HFF-Myc (cell line): ENCODE measurements at regions not wholly inside any gene's neighbourhood (a gene's known extent, or its start where the extent isn't known, plus 50 kb on each side); places are given as distances from the start of the nearest gene placed in this dataset.

ENCODE experiments used
- DNase-seq: peaks from one replicate; pipeline ENCODE4 v3.0.0-alpha.2; 2011; ENCODE audit warnings: low read depth; ENCODE audit errors: extremely low read depth
- H3K4me3 ChIP-seq: replicated peaks from 2 replicates; pipeline ENCODE4 v1.5.1; 2011; ENCODE audit warnings: low read depth, mild to moderate bottlenecking, control low read depth, low read length
- TF ChIP-seq, protein P1 (sequence below): IDR thresholded peaks from 2 replicates; pipeline ENCODE4 v1.5.1; 2012; ENCODE audit warnings: mild to moderate bottlenecking, low read depth, low read length, control low read depth; ENCODE audit errors: missing control alignments

DNA sequence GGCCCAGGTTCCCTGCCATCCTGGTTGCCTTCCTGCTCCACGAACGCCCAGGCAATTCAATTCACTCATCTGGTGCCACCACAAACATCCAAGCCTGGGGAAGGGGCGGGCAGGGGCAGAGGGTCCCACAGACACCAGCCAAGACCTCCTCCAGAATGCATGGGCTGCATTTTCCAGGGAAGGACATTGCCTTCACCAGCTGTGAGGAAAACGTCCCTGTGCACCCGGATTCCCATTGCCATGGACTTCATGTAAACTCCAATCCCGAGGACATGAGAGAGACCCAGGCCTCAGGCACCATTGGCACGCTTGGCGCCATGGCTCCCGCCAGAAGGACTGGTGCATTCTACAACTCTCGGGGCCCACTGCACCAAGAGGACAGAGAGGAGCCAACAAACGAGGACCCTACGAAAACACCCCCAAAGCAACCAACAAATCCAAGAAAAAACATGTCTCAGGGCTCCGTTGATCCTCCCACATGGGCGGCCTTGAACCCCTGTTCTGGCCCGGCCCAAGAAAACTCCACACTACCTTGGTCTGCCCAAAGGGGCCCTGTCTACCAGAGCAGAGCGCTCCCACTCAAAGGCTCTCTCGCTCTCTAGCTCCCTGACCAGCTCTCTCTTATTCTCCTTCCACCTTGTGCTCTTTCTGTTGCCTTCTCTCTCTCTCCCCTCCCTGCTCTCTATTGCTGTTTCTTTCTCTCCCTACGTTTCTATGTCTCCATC is 183.9 kb downstream of the ALG10 start:
- TF ChIP-seq, protein P1, sequence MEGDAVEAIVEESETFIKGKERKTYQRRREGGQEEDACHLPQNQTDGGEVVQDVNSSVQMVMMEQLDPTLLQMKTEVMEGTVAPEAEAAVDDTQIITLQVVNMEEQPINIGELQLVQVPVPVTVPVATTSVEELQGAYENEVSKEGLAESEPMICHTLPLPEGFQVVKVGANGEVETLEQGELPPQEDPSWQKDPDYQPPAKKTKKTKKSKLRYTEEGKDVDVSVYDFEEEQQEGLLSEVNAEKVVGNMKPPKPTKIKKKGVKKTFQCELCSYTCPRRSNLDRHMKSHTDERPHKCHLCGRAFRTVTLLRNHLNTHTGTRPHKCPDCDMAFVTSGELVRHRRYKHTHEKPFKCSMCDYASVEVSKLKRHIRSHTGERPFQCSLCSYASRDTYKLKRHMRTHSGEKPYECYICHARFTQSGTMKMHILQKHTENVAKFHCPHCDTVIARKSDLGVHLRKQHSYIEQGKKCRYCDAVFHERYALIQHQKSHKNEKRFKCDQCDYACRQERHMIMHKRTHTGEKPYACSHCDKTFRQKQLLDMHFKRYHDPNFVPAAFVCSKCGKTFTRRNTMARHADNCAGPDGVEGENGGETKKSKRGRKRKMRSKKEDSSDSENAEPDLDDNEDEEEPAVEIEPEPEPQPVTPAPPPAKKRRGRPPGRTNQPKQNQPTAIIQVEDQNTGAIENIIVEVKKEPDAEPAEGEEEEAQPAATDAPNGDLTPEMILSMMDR, result no peak
- DNase-seq, result no peak
- H3K4me3 ChIP-seq, result no peak overlapping the region

DNA sequence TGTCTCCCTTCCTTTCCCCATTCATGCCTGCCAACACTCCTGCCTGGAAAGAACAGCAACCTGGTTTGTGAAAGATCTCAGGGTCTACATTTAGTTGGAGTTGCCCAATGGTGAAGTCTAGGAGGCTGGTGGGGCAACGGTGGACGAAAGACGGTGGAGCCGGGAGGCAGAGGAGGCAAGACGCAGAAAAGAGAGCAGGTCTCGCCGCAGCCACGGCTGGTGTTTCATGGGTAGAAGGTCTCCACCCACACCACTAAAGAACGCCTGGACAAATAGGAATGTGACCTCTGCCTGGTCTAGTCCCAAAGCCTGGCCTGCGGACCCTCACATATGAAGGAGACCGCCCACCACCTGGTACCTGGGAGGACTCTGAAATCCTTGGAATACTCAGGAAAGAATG is 185.6 kb downstream of the ALG10 start:
- DNase-seq, result no peak
- H3K4me3 ChIP-seq, result no peak overlapping the region
- TF ChIP-seq, protein P1, result no peak

DNA sequence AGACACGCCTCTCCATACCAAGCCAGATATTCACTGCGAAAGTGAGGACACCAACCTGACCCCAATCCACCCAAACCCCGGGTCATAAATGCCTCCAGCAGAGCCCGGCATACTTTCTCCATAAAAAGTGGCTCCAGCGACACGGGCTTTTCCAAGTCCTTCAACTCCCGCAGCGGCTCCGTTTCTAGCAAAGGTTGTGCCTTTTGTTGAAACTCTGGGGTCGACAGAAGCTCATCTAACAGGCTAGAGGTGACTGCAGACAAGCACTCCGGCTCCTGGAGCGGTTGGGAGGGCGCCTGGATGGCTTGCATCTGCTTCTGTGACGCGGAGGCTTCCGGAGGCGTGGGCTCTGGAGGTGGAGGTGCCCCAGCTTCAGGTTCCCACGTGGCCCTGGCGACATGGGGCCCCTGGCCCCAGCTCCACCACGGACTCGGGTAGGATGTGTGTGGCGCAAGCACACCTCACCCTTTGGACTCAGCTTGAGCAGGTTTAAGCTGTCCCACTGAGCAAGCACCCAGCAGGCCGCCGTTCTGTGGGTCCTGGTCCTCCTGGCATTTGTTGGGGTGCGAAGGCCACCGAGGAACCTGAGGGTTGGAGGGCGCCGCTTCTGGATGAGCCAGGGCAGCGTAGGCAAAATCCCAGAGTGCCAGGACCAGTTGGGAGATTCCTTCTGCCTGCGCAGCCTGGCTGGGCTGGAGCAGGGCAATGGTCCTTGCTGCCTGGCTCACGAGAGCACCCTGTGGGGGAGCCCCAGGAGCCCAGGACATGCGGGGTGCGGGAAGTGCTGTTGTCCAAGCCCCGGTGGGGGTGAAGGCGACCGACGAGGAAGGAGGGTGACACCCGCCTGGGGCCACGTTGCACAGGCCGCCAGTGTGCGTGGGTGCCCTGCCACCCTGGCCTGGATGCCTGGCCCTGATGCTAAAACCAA is 186.3 kb downstream of the ALG10 start:
- TF ChIP-seq, protein P1, result no peak
- no peak for DNase-seq
- no peak overlapping the region for H3K4me3 ChIP-seq

DNA sequence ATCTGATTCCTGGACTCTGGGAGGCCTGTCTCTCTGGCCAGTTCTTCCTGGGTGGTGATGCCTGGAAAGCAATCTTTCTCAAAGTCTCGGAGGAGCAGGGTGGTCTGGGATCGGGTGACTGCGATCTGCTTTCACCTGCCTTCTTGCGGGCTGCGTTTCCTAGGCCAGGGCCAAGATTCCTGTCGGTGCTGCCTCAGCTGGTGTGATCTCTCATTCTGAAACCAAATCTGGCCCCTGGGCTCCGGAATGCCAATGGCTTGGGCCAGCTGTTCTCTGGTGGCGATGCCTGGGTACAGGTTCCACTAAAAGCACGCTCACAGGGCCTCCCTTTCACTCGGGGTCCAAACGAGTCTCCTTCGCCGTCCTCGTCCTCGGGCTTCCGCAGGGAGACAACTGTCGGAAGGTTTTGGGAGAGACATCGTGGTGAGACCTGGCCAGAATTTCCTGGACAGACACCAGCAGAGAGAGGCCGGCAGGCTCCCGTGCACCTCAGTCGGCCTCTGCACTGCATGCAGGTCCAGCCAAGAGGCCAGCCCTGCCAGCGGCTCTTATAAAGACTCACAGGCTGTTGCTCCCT is 187.1 kb downstream of the ALG10 start:
- TF ChIP-seq, protein P1, result no peak
- no peak overlapping the region for H3K4me3 ChIP-seq
- no peak for DNase-seq

DNA sequence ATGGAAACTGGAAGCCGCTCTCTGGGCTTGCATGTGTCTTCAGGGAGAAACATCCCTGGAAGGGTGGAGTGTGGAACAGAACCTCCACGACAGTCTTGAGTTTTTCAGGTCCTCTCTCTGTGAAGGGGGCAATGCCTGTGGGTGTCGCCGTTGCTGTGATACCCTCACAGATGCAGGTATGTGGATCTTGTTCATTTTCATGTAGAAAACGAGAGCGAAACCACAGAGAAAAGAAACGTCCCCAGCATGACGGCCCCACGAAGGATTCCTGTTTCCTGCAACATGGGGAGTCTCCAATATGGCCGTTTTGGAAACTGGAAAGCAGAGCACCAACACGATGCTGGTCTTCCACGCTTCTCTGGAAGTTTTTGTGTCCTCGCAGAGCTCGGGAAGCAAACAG is 187.9 kb downstream of the ALG10 start:
- no peak for DNase-seq
- TF ChIP-seq, protein P1, result no peak
- H3K4me3 ChIP-seq, result no peak overlapping the region

DNA sequence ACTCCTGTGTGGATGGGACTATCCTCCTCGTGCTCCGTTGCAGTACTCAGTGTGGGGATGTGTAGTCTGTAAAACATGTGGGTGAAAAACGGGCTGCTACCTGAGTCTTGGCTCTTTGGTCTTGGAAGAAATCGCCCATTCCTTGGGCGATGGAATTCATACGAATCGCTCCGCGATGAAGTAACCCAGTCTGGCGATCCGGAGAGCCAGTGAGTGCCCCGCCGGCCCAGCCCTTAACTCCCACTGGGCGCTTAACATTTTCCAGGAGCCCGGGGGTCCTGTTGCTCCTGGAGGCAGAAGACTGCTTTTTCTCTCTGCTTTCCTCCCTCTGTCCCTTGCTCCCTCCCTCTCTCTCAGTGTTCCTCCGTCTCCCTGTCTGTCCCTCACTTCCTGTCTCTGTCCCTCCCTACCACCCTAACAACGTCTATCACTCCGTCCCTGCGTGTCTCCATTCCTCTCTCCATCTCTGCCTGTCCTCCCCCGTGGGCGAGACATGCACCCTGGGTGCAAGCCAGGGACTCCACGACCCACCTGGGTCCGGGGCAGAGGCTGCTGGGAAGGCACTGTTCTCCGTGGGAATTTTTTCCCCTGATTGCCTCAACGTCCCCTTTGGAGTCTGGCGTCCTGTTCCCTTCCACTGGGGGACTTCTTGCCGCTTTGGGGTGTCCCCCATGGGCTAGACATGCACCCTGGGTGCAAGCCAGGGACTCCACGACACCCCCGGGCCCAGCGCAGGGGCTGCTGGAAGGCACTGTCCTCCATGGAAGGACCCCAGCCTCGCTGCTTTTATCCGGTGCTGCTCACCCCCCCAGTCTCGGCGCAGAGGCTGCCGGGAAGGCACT is 188.6 kb downstream of the ALG10 start:
- TF ChIP-seq, protein P1, result no peak
- no peak overlapping the region for H3K4me3 ChIP-seq
- no peak for DNase-seq
